ENCODE measurements at regions not wholly inside any gene's neighbourhood (a gene's known extent, or its start where the extent isn't known, plus 50 kb on each side); places are given as distances from the start of the nearest gene placed in this dataset.

DNA sequence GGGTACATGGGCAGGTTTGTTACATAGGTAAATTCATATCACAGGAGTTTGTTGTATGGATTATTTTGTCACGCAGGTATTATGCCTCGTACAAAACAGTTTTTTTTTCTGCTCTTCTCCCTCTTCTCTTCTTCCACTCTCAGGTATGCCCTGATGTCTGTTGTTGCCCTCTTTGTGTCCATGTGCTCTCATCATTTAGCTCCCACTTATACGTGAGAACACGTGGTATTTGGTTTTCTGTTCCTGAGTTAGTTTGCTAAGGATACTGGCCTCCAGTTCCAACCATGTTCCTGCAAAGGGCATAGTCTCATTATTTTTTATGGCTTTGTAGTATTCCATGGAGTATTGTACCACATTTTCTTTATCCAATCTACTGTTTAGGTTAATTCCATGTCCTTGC is 65.7 kb downstream of the UNC5CL start:
- DNase-seq = no peak

DNA sequence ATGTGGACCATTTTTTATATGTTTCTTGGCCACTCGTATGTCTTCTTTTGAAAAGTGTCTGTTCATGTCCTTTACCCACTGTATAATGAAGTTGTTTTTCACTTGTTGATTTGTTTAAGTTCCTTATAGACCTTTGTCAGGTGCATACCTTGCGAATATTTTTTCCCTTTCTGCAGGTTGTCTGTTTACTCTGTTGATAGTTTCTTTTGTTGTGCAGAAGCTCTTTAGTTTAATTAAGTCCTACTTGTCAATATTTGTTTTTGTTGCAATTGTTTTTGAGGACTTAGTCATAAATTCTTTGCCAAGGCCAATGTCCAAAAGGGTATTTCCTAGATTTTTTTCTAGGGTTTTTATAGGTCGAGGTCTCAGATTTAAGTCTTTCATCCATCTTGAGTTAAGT is 66.2 kb downstream of the UNC5CL start:
- DNase-seq = no peak

DNA sequence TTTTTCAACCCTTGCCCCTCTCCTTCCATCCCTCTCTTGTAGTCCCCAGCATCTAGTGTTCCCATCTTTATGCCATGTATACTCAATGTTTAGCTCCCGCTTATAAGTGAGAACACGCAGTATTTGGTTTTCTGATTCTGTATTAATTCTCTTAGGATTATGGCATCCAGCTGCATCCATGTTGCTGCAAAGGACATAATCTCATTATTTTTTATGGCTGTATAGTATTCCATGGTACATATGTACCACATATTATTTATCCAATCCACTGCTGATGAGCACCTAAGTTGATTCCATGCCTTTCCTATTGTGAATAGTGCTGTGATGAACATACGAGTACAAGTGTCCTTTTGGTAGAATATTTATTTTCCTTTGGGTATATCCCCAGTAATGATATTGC is 66.8 kb downstream of the UNC5CL start:
- no peak for DNase-seq

DNA sequence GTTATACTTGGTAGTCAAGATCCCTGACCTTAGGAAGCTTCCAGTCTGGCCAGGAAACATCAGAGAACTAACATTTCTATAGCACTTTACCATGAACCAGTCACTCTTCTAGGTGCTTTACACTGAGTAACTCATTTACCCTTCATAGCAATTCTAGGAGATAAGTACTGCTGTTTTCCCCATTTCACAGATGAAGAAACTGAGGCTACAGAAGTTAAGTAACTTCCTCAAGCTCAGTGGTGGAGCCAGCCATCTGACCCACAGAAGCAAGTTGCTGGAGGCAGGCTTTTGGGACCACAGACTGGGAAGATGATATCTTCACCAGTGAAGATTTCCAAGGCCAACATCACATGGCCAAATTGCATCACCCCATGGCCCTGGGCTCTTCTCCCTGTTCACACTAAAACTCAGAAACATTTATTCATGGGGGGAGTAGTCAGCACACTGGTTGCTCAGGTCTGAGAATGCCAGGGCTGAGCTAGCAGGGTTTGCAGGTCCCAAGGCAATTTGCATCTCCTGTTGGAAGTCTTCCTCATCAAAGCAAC is 70.3 kb downstream of the UNC5CL start:
- DNase-seq = no peak

DNA sequence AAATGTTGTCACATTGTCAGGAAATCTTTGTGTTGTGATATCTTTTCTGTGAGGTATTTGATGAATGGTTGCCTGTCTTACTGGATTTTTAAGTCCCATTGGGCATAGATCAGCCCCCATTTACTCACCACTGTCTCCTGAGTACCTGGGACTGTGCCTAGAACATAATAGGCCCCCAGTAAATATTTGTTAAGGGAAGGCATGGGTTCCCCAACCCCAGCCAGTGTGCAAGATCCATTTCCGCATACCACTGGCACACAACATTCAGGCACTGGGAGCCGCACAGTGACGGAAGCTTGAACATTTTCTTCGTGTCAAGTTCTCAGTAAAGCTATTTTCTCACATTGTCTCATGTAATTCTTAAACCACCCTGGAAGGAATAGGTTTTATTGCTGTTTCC is 72.2 kb downstream of the UNC5CL start:
- no peak for DNase-seq

DNA sequence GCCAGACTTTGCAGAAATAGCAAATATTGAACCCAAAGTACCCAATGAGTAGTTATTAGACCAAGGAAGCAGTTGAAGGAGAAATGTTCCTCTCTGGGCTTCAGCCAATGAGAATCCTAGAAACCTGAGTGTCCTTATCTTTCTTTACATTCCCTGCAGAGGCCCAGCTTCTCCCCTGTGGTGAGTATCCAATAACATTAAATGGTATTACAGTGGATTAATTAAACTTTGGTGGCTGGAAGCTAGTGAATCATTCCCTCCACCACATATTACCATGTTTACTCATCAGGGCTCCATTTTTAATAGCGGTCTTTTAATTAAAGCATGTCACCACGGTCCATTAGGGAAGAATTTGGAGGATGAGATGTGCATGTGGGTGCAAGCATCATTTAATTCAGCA is 74.0 kb downstream of the UNC5CL start:
- DNase-seq = no peak

DNA sequence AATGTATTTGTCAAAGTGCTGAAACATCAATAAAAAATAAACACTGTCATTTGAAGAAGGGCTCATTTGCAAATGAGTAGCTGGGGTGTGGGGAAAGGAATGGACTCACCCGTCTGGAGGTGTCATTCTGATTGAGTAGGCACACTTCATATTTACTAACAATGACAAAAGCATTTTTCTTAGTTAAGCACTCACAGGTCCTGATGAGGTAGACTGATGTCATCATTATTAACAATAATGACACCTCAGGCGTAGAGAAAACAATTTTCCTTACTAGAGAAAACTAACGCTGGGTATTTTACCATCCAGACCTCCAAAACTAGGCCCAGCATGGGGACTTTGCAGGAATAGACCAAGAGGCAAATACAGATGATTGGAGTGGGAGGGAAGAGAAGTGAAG is 76.0 kb downstream of the UNC5CL start:
- DNase-seq = no peak

DNA sequence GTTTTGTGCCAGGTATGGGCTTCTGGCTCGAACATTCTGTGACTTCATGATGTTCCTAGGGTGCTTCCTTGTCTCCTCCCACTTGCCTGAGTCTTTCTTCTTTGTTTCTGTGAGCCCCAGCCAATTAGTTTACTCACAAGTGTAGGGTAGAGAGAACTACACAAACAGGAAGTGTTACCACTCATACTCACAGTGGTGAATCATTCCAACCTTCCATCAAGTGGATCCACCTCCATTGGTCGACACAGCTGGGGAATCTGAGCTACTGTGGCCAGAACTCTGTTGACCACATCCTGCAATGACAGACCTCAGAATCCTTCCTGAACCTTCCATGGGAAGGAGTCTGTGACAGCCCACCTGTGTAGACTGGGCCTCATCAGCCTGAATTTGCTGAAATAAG is 76.8 kb downstream of the UNC5CL start:
- no peak for DNase-seq

DNA sequence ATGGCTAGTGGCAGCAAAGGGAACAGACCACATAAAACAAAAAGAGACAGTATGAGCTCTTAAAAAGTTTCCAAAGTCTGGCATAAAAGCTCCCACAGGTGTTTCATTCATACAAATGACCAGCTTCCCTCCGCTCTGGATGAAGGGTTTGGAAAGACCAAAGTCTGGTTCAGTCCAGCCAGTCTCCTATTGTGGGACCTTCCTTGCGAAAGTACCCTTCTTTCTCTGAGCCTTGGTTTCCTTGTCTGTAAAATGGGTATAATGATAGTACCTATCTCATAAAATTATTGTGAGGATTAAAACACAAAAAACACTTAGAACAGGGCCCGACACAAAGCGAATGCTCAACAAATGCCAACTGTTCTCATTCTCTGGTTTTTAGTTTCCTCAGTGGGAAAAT is 77.2 kb downstream of the UNC5CL start:
- no peak for DNase-seq

DNA sequence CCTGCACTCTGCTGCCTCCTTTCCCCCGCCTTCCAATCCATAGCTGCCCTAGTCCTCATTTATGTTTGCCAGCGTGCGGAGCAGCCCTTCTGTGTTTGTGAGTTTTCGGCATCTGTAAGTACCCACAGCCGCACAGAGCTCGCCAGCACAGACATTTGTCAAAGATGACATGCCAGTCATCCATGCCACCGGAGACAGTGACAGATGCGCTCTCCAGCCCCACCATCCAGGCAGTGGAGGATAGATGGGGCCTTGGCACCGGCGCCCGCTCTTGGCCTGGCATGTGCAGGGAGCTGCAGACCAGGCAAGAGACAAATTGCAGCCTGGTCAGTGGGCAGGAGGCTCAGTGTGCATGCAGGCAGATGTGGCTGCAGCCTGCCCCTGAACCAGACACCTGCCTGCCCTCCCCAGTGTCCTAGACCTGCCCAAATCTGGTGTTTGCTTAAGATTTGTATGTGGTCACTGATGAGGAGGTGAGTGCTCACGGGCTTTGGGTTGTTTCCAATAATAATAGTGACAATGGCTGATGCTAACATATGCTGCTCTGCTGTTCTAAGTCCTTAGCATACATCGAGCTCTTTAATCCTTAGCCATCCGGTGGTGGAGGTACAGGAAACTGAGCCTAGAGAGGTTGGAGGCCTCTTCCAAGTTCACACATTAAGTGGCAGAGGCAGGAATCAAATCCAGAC is 78.1 kb downstream of the UNC5CL start:
- DNase-seq = no peak

DNA sequence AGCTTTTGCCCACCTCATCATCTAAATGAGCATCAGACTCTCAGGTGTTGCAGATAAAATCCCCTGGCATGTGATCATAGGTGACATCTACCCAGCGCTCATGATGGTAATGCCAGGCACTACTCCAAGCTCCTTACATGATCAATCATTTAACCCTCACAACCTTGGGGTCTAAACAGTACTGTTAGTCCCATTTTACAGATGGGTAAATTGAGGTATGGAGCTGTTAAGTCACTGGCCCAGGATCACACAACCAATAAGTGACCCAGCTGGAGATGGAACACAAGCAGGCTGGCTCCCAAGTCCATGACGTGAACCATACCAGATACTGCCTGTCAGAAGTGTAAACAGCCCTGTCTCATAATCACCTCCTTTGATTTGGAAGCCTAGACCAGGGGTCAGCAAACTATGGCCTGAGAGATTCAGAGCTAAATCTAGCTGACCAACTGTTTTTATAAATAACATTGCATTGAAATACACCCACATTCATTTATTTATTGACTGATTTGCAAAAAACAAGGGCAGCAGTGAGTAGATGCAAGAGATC is 79.2 kb downstream of the UNC5CL start:
- DNase-seq = no peak

DNA sequence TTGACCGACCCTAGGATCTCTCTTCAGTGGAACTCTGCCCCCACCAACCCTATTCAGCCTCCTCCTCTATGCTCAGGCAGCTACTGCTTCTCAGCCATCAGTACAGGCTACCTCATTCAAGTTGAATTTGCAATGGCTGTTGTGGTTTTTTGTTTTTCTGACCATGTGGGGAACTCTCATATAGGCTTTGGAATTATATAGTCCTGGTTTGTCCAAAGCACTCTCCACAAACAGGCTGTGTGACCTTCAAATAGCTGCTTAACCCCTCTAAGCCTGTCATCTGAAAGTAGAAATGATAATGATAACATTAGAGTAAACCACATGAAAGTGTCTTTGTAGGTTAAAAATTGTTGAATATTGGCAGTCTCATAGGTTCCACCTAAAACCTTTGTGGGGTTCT is 80.3 kb downstream of the UNC5CL start:
- no peak for DNase-seq

DNA sequence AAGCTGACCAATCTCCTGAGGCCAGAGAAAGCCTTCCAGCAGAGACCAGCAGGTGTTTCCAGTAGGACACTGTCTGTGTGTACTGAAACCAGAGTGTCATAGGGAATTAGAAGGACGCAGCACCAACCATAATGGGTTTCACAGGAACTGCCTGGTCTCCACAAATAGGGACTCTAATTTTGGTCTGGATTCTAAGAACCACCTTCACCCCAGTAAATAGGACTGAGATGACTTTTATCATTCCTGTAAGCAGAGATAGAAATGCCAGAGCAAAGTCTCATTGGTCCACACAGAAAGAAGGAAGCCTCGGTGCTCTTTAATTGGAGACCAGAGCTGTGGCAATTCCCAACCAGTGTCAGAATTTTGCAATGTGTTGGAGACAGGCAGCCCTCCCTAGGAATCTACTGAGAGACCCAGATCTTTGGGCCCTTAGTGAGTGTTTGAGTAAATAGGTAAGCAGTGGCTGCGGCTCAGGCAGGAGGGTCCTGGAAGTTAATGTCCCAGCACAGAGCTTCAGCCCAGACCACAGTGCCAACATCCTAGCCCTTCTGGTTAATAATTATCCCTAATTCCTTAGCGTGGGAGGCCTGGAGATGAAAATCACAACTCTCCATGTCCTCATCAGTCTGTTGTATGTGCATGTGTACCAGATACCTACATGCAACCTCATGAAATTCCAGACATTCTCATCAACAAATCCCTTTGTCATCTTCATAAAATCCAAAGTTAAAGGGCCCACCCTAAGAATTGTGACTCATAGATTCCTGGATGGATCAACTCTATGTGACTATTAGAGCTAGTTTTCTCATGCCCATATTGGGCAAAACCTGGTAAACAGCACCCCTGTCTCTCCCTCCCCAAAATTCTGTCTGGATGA is 81.2 kb downstream of the UNC5CL start:
- DNase-seq = no peak

DNA sequence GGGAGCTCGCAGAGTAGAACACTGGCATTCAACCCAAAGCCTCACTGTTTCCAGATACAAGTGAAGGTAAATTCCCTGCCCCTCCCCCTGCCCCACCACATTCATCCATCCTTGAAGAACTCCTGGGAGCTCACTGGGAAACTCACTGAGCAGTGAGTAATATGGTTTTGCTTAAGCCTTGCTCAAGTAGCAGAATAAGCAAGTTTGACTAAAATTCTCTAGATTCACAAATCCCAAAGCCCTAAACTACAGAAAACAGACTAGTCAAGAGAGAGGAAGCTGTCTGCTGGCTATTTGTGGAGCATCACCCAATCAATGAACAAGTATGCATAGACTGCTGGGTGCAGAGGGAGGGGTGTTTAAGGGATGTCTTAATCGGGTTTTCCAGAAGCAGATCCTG is 82.1 kb downstream of the UNC5CL start:
- DNase-seq = no peak

DNA sequence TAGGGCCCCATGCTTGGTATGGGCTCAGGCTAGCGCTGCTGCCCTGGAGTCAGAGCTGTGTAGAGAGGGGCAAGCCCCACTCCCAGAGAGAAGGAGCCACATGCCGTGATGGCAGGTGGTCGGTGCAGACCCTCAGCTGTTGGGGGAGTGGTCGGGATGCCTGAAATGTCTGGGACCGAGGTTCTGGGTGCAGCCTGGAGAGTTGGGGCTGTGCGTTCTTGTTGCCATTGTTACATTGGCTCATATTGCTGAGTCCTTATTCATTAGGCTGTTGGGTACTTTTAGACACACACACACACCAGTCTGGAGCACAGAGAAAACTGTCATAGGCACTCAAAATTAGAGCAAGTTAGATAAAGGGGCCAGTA is 83.9 kb downstream of the UNC5CL start:
- DNase-seq = no peak

DNA sequence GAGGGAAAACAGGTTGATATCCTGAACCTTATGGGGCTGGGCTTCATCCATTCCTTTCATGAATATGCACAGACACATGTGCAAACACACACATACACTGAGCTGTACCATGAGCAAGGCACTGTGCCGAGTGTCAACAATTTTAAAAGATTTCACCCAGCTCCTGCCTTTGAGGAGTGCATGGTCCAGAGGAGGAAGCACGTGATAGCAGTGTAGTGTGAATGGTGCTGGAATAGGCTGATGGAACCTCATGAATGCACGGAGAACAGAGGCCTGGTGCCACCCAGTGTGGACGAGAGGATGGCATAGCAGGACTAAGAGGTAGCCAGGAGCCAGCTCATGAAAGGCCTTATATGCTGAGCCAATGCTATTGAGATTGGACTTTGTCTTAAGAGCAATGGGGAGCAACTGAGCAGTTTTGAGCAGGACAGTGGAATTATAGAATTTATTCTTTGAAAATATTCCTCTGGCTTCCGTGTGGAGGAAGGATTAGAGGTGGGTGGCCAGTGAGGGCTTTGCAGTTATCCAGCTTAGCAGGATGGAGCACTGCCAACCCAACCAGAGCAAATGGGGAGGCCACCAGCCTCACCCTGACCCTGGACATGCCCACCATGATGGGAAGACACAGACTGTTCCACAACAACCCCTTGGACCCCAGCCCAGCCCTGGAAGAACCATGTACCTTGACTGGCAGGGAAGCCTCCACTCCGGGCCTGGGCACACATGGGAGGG is 84.4 kb downstream of the UNC5CL start:
- DNase-seq = no peak

DNA sequence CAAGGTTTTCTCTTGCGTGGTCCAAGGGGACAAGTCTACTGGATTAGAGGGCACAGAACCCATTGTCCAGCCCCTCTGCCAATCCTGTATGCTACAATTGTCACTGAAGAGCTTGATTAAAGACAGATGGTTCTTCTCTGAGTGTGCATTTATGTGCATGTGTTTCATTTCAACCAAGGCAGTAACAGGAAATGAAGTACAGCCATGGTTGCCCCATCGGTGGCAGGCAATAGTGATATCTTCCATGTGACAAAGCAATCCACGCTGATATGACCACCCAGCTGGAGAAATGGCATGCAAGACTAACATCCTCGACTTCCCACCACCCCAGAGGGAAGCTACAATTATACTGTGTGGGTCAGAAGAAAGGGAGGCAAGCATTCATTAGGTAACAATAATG is 85.5 kb downstream of the UNC5CL start:
- DNase-seq = no peak

DNA sequence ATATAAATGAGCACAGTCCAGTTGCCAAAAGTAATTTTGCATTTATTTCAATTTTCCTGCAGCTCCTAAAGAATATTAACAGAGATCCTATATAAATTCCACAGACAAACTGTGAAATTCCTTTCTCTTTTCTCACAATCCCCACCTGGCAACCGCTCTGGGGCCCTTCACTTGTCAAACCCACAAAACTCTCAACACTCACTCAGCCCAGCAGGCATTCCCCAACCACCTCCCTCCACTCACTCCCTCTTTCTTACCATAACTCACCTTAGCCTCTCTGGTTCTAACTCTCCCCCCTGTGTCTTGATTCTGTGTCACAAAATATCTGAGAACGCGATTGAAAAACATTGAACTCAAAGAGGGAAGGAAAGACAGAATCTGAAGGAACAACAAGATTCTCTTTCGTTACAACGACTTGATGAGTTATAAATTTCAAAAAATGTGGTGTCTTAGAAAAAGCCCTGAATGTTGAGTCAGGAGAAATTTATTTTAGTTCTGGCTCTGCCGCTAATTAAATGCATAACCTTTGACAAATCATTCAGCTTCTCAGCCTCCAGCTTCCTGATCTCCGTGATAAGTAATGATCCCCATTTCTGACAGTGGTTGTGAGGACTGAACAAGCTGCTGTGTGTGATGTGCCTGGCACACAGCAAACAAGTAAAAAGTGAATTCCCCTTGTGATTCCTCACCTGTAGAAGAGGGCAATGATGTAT is 87.9 kb downstream of the UNC5CL start:
- no peak for DNase-seq

DNA sequence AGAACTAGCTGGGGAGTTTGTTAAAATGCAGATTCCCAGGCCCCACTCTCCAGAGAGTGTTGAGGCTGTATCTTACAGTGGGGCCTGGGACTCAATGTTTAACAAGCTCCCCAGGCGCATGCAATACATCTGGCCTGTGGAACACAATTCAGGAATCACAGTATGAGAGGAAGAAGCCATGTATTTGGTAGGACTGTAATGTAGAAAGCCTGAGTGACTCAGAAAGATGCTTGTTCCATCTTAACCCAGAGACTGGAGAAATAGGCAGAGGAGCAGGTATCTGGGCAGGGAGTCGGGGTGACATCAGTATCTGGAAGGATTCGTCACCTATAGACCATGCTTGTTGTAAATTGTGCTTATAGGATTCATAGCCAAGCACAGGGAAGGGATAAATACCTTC is 90.5 kb downstream of the UNC5CL start:
- DNase-seq = no peak

DNA sequence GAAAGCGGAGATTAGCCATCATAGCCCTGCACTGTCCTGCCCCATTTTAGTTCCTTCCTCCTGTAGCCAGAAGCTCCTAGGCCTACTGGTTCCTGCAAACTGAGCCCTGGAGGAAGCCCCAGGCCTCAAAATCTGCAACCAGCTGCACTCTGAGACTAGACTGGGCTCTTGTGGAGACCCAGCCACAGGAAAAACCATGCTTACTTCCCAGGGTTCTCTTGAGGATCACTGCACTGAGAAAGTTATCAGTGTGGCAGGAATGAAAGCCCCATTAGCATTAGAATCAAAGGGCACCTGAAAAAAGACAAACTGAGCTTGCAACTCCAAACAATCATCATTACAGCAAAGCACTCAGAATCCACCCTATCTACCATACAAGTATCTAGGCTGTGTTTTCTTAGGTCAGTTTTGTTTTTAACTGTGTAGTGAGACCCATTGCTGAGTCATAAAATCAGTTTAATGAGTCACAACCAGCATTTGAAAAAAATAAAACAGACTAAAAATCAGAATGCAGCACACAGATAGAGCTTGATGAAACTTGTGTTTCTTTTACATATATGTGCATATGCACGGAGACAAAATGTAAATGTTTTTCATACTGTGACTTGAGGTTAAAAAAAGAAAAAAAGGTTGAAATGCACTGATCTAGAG is 91.0 kb downstream of the UNC5CL start:
- DNase-seq = peak; percentile 36

DNA sequence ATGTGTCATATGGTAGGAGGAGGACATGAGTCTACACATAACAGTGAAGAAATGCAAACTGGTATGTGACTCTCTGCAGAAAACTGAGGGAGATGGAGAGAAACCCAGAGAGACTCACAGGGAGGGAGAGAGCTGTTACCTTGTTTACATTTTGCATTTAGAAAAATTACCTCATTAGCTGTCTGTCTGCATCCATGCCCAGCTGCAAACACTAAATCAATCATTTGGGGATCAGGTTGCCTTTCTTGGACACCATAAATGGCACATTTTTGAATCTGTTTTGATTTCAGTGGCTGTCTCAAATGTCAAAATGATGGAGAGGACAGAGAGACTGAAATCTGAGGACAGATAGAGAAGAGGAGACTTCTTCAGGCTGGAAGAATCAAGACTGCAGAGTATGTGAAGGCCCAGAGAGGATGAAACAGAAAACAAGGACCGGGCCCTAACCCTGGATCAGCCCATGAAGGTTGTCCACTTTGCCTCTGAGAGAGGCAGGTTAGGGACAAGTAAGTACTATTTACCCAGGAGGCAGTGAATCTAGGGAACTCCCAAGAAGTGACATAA is 92.2 kb downstream of the UNC5CL start:
- no peak for DNase-seq

DNA sequence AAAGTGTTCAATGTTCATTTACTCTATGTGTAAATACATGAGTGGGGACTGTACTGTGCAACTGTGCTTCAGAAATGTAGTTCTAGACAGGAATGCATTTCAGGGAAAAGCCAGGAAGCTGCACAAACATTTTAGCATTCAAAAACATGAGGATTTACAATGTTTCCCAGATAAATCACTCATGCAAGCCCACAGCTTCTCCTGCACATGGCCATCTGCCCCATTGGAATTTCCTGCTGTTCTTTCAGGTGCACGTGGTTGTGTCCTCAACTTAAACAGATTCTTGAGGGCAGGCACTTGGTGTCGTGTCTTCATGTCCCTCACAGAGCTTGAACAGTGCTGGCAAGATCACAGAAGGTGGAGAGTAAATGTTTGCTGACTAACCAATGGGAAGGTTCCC is 101.5 kb downstream of the UNC5CL start:
- DNase-seq = no peak
